GM18907 (cell line): ENCODE measurements at regions not wholly inside any gene's neighbourhood (a gene's known extent, or its start where the extent isn't known, plus 50 kb on each side); places are given as distances from the start of the nearest gene placed in this dataset.
"Not testable (repeated sequence)": the region's sequence is repeated elsewhere in the genome, so short reads cannot be mapped to it uniquely, and the experiment has no call there.

Experiments
- ATAC-seq: cut with Tn5 transposase; IDR thresholded peaks from one replicate; pipeline ENCODE4 v1.9.1; 2021; ENCODE audit warnings: mild to moderate bottlenecking, moderate library complexity; ENCODE audit not compliant: unreplicated experiment

DNA sequence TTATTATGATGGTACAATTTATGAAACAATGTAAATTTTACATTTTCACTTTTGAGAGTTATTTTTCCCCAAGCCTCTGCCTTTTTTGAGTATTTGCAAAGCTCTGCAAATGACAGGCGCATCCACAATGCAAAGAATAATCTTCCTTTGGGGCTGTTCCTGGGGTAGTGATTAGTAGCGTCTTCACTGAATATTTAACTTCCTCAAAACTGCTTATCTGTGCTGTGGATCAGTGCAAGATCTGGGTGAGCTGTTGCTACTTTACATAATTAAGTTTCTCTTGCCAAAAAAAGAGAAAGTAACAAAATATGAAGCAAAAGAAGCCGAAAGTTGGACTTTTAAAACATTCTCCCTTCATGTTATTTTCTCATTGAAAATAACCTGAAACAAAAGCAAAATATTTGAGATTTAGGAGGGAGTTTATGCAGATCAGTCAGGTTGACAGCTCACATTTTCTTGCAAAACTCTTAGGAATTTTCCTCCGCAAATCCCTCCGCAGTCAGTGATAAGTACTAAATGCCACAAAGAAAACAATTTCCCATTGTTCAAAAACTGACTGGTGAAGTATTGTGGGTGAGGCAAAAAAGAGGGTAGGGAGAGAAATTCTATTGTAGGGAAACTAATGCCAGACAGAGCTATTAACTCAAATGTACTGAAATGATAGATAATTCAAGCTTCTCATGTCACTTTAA is 276.4 kb upstream of the B3GALT2 start:
- ATAC-seq: peak; percentile 74

- ATAC-seq: no peak
These were observed 272.2 kb upstream of the B3GALT2 start for GRCh38 chr1:193458628-193459027.

DNA sequence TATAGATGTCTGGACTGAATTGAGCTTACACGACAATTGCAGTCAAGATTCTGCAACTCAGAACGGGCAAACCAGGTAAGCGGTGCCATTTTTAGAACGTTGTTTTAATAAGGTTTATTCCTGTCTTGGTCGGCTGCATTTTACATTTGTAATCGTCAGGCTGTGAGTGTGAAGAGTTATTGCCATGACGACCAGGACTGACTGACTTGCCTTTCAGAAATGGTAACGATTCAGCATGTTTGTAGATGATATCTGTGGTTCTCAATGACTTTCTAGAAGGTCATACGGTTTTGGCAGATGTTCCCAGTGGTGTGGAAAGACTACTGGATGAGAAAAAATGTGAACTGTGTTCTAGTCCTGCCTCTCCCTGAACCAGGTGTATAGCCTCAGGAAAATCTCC is 271.3 kb upstream of the B3GALT2 start:
- ATAC-seq: no peak

DNA sequence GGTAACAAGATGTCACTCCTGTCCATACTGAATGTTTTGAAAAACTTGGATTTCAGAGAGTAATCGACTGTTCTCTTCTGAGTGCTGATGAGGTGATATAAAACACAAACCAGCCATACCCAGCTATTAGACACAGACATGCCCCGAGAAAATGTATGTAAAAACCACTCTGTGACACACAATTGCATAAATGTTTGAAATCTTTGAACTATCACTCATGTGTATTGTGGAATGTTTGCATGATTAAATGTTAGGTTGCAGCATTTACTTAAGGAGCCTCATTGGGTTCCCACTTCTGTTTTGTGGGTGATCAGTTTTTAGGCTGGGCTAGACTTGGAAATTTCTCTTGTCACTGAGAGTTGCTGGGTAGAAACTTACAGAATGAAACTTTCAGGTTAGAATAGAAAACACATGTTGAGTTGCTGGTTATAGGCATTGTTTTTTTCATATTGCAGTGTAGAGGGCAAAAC is 270.4 kb upstream of the B3GALT2 start:
- ATAC-seq: peak; percentile 71

DNA sequence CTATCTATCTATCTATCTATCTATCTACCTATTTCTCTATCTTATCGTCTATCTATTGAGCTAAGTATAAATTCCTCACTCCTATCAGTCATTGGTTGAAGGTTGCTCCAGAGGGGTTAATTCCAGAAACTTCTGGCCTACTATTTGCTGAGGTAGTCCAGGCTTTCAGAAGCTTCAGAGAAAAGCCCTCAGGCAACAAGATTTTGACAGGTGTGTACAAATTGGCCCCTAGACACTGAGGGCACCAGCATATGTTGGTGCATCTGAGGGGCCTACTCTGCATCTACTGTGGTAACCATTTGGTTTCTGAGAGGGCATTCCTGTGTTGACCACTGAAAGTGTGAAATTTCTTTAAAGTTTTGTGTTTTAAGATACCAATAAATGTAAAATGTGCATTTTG is 265.2 kb upstream of the B3GALT2 start:
- ATAC-seq: no peak

- ATAC-seq: no peak
These were observed 264.6 kb upstream of the B3GALT2 start for GRCh38 chr1:193451001-193451400.

DNA sequence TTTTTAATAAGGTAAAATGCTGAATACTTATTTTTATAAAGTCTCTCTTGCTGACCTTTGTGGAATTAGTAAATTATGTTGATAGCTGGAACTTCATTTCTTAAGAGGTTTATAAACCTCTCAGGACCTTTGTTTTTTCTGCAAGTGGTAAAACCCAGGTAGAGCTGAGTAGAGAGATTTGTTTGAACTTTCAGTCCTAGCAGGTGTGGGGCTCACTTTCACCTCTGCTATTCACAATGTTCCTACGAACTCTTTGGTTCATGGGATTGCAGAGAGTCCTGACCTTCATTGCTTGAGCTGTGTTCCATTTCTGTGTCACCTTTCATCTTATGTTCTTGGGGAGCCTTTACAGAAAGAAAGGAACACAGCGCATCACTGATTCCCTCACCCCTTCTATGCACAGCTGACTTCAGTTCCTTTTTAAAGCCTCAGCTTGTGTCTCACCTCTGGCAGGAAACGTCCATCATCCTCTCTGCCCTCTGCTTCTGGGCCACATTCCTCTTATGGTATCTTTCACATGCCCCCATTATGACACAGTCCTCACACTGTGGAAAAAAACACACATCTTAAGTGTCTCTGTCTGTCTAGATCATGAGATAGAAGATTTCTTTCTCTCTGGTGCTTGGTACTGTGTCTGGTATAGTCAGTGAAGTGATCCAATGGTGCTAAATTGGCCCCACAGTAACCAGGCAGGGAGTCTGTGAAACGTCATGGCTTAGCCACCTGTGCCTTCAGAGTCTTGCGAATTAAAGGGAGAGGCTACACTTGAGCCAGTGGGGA is 262.5 kb upstream of the B3GALT2 start:
- ATAC-seq: peak; percentile 98

- ATAC-seq: no peak
These were observed 257.5 kb upstream of the B3GALT2 start for GRCh38 chr1:193443886-193444285.

GRCh38 chr1:193438771-193439170 is 252.4 kb upstream of the B3GALT2 start:
- ATAC-seq: peak; percentile 87

- ATAC-seq: peak; percentile 18
These were observed 251.9 kb upstream of the B3GALT2 start for GRCh38 chr1:193438312-193438711.

GRCh38 chr1:193437785-193438184 is 251.4 kb upstream of the B3GALT2 start:
- ATAC-seq: peak; percentile 93

- ATAC-seq: not testable (repeated sequence)
These were observed 250.9 kb upstream of the B3GALT2 start for GRCh38 chr1:193437333-193437732.

GRCh38 chr1:193435781-193436180 is 249.4 kb upstream of the B3GALT2 start:
- ATAC-seq: no peak

DNA sequence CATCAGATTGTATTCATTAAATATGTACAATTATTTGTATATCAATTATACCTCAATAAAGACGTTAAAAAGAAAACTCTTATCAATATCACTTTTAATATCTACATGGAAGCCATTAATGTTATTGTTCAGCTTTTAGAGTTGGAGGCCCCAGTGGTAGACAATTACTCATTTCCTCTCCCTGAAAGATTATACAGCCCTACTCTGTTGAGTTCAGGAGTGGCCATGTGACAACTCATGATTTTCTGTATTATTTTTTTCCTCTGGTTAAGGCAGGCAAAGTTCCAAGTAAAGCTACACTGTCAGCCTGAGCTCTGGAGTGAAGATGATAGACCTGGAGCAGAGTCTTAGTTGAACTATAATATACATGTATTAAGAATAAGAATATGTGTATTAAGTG is 247.9 kb upstream of the B3GALT2 start:
- no peak for ATAC-seq

- ATAC-seq: no peak
These were observed 247.2 kb upstream of the B3GALT2 start for GRCh38 chr1:193433599-193433998.

GRCh38 chr1:193432979-193433587 is 246.7 kb upstream of the B3GALT2 start:
- no peak for ATAC-seq

GRCh38 chr1:193431265-193431977 is 245.0 kb upstream of the B3GALT2 start:
- no peak for ATAC-seq

- ATAC-seq: no peak
These were observed 241.1 kb upstream of the B3GALT2 start for GRCh38 chr1:193427524-193427923.

GRCh38 chr1:193426061-193426460 is 239.6 kb upstream of the B3GALT2 start:
- ATAC-seq: no peak

DNA sequence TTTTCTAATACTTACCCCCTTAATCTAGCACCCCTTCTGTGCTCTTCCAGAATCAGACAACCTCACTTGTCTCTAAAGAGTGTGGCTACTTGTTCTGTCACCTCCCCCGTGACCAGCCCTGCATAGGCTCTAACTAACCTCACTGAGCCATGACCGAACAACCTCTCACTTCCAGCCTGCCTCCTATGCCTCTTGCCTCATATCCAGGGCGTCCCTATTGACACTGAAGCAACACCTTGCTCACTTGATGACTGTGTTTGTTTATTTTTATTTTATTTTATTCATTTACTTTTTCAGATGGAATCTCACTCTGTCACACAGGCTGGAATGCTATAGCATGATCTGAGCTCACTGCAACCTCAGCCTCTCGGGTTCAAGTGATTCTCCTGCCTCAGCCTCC is 235.1 kb upstream of the B3GALT2 start:
- no peak for ATAC-seq

GRCh38 chr1:193419295-193419694 is 232.9 kb upstream of the B3GALT2 start:
- no peak for ATAC-seq
